Upper lobe of left lung (tissue), 4 donors: ENCODE measurements at regions not wholly inside any gene's neighbourhood (a gene's known extent, or its start where the extent isn't known, plus 50 kb on each side); places are given as distances from the start of the nearest gene placed in this dataset.

Source experiments
- POLR2A ChIP-seq, 4 donors: fragments of 450-650 bp; IDR thresholded peaks; one replicate each; pipeline ENCODE4 v1.5.1; 2016 to 2017; ENCODE audit warnings: antibody characterized with exemption in 4 of 4, mild to moderate bottlenecking in 2 of 4
- POLR2AphosphoS5 ChIP-seq, 2 donors: sonication (generic); formaldehyde crosslinking; IDR thresholded peaks; one replicate each; pipeline ENCODE4 v1.5.1; 2017; ENCODE audit warnings: antibody characterized with exemption in 2 of 2
- TF ChIP-seq, protein P1 (sequence below), 6 experiments: fragments of 450-650 bp in 4 of 6; fragments of 200-600 bp in 2 of 6; sonication (generic) in 2 of 6; IDR thresholded peaks; one replicate each; pipeline ENCODE4 v1.5.1; 2016 to 2019; ENCODE audit warnings: antibody characterized with exemption in 6 of 6

- TF ChIP-seq, protein P1, sequence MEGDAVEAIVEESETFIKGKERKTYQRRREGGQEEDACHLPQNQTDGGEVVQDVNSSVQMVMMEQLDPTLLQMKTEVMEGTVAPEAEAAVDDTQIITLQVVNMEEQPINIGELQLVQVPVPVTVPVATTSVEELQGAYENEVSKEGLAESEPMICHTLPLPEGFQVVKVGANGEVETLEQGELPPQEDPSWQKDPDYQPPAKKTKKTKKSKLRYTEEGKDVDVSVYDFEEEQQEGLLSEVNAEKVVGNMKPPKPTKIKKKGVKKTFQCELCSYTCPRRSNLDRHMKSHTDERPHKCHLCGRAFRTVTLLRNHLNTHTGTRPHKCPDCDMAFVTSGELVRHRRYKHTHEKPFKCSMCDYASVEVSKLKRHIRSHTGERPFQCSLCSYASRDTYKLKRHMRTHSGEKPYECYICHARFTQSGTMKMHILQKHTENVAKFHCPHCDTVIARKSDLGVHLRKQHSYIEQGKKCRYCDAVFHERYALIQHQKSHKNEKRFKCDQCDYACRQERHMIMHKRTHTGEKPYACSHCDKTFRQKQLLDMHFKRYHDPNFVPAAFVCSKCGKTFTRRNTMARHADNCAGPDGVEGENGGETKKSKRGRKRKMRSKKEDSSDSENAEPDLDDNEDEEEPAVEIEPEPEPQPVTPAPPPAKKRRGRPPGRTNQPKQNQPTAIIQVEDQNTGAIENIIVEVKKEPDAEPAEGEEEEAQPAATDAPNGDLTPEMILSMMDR (IDR thresholded peaks at IDR 0.05), result no peak
- no peak for TF ChIP-seq POLR2AphosphoS5 (IDR thresholded peaks at IDR 0.05)
- no peak for TF ChIP-seq POLR2A (IDR thresholded peaks at IDR 0.05)
Observed at GRCh38 chr6:90415178-90415577, 118.5 kb upstream of the BACH2 start.
